ENCODE measurements at regions not wholly inside any gene's neighbourhood (a gene's known extent, or its start where the extent isn't known, plus 50 kb on each side); places are given as distances from the start of the nearest gene placed in this dataset.
"Not testable (repeated sequence)": the region's sequence is repeated elsewhere in the genome, so short reads cannot be mapped to it uniquely, and the experiment has no call there.

DNA sequence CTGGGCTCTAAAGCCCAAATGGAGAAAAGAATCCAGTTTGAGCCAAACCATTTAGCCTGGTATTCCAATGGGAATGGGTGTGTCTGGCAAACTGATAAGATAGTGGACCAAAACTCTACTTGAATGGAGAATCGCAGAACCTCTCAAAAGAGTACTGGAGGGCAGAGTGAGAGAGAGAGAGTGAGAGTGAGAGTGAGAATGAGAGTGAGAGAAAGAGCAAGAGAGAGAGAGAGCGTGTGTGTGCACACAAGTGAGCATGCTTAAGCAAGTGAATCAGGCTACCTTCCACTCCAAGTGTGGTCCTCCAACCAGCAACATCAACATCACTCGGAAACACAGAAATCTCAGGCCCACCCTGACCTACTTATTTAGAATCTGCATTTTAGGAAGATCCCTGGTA lies 58.8 kb downstream of the UQCRFS1 start:
- no peak overlapping the region for H3K9ac ChIP-seq (ENCODE audit: low read depth, low read length)
- no peak overlapping the region for H3K27ac ChIP-seq (ENCODE audit: low read length)
- H3K4me1 ChIP-seq (ENCODE audit: insufficient read depth, low read length): no peaks in the 10 kb centered on the region
- no peak overlapping the region for H3K4me3 ChIP-seq (ENCODE audit: low read length)
- no peaks in the 10 kb centered on the region; the same call in 1 of the 2 replicates for H3K9me3 ChIP-seq (ENCODE audit: insufficient read depth, low read depth, low read length)
- no peaks in the 10 kb centered on the region; the same call in 1 of the 2 replicates for H3K27me3 ChIP-seq (ENCODE audit: insufficient read depth, low read length)
- H3K36me3 ChIP-seq (ENCODE audit: insufficient read depth, low read depth, low read length): no peaks in the 10 kb centered on the region

DNA sequence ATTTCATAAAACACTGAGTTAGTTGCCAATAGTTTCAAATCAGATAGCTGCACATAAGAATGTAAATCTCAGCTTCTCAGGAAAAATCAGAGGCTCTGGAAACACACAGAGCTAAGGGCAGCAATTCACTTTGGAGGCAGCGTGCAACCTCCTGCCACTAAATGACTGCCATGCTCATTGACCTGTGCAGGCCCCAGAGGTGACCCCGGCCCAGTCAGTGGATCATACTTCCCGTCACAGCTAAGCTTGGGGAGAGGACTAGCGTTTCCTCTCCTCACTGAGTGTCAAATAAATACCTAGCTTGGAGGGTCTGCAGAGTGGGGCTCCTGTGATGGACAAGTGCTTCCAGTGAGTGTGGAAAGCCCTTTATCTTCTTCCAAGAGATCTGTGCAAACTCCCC lies 67.2 kb downstream of the UQCRFS1 start:
- Histone ChIP-seq H3K36me3 (ENCODE audit: insufficient read depth, low read depth, low read length) (no peaks in the 10 kb centered on the region), H3K9me3 (ENCODE audit: insufficient read depth, low read depth, low read length) (no peaks in the 10 kb centered on the region; the same call in 1 of the 2 replicates), H3K27me3 (ENCODE audit: insufficient read depth, low read length) (peaks cover 18% of the 10 kb centered on the region), H3K4me1 (ENCODE audit: insufficient read depth, low read length) (no peaks in the 10 kb centered on the region), H3K9ac (ENCODE audit: low read depth, low read length) (no peak overlapping the region), H3K27ac (ENCODE audit: low read length) (no peak overlapping the region), H3K4me3 (ENCODE audit: low read length) (no peak overlapping the region)

DNA sequence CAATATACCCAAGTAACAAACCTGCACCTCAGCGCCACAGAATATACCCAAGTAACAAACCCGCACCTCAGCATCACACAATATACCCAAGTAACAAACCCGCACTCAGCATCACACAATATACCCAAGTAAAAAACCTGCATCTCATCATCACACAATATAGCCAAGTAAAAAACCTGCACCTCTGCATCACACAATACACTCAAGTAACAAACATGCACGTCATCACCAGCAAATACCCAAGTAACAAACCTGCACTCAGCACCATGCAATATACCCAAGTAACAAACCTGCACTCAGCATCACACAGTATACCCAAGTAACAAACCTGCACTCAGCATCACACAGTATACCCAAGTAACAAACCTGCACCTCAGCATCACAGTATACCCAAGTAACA lies 69.8 kb downstream of the UQCRFS1 start:
- Histone ChIP-seq H3K4me3 (ENCODE audit: low read length) (no peak overlapping the region), H3K27me3 (ENCODE audit: insufficient read depth, low read length) (peaks cover 18% of the 10 kb centered on the region), H3K9me3 (ENCODE audit: insufficient read depth, low read depth, low read length) (peaks cover 21% of the 10 kb centered on the region), H3K4me1 (ENCODE audit: insufficient read depth, low read length) (no peaks in the 10 kb centered on the region), H3K27ac (ENCODE audit: low read length) (no peak overlapping the region), H3K36me3 (ENCODE audit: insufficient read depth, low read depth, low read length) (no peaks in the 10 kb centered on the region), H3K9ac (ENCODE audit: low read depth, low read length) (no peak overlapping the region)

DNA sequence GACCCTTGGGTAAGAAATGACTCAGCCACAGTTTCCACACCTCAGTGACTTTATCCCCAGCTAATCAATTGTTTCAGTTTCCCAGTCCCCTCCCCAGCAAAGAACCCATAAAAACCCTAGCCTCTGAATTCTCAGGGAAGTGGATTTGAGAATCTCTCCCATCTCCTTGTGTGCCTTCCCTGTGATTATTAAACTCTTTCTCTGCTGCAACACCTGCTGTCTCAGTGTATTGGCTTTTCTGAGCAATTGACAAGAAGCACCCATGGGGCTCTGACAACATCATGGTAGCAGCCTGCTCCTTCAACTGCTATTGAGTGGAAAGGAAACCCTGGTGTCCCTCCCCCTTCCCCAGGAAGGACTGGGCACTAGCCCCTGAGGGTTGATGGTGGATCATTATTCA lies 73.7 kb downstream of the UQCRFS1 start:
- no peak overlapping the region for H3K9ac ChIP-seq (ENCODE audit: low read depth, low read length)
- H3K4me3 ChIP-seq (ENCODE audit: low read length): no peak overlapping the region
- no peaks in the 10 kb centered on the region for H3K27me3 ChIP-seq (ENCODE audit: insufficient read depth, low read length)
- peaks cover 21% of the 10 kb centered on the region for H3K9me3 ChIP-seq (ENCODE audit: insufficient read depth, low read depth, low read length)
- no peak overlapping the region for H3K27ac ChIP-seq (ENCODE audit: low read length)
- H3K36me3 ChIP-seq (ENCODE audit: insufficient read depth, low read depth, low read length): no peaks in the 10 kb centered on the region
- no peaks in the 10 kb centered on the region for H3K4me1 ChIP-seq (ENCODE audit: insufficient read depth, low read length)

DNA sequence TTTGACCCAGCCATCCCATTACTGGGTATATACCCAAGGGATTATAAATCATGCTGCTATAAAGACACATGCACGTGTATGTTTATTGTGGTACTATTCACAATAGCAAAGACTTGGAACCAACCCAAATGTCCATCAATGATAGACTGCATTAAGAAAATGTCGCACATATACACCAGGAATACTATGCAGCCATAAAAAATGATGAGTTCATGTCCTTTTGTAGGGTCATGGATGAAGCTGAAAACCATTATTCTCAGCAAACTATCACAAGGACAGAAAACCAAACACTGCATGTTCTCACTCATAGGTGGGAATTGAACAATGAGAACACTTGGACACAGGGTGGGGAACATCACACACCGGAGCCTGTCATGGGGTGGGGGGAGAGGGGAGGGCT lies 74.7 kb downstream of the UQCRFS1 start:
- peaks cover 21% of the 10 kb centered on the region for H3K9me3 ChIP-seq (ENCODE audit: insufficient read depth, low read depth, low read length)
- not testable (repeated sequence) for H3K36me3 ChIP-seq (ENCODE audit: insufficient read depth, low read depth, low read length); H3K9ac ChIP-seq (ENCODE audit: low read depth, low read length); H3K4me3 ChIP-seq (ENCODE audit: low read length); H3K4me1 ChIP-seq (ENCODE audit: insufficient read depth, low read length); H3K27me3 ChIP-seq (ENCODE audit: insufficient read depth, low read length); H3K27ac ChIP-seq (ENCODE audit: low read length)

DNA sequence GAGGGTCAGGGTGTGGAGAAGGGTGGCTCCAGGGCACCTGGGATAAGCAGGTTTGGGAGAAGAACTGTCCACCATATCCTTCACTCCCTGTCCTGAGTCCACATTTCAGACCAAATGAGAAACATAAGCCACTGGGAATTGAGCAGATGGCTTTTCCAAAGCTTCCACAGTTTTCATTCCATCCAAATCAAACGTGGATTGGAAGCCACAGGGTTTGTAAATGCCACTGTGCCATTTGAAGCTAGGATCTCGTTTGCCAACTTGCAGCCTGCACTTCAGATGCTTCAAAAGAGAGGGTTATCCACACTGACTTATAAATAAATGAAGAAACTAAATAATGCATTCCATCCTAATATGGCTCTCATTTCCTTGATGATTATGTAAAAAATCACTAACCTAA lies 81.5 kb downstream of the UQCRFS1 start:
- no peak overlapping the region for H3K27ac ChIP-seq (ENCODE audit: low read length)
- no peaks in the 10 kb centered on the region for H3K27me3 ChIP-seq (ENCODE audit: insufficient read depth, low read length)
- no peaks in the 10 kb centered on the region for H3K36me3 ChIP-seq (ENCODE audit: insufficient read depth, low read depth, low read length)
- peaks cover 24% of the 10 kb centered on the region for H3K9me3 ChIP-seq (ENCODE audit: insufficient read depth, low read depth, low read length)
- no peak overlapping the region for H3K4me3 ChIP-seq (ENCODE audit: low read length)
- no peaks in the 10 kb centered on the region for H3K4me1 ChIP-seq (ENCODE audit: insufficient read depth, low read length)
- no peak overlapping the region for H3K9ac ChIP-seq (ENCODE audit: low read depth, low read length)

DNA sequence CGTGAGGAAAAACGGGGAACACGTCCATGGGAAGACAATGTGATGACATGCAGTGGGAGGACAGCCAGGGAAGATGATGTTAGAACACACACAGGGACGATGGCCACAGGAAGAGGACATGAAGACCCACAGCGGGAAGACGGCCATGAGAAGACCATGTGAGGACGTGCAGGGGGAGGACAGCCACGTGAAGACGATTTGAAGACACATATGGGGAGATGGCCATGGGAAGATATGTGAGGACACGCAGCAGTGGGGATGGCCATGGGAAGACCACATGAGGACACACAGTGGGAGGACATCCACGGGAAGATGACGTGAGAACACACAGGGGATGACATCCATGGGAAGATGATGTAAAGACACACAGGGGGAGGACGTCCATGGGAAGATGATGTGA lies 83.8 kb downstream of the UQCRFS1 start:
- no peak overlapping the region for H3K4me3 ChIP-seq (ENCODE audit: low read length)
- H3K27ac ChIP-seq (ENCODE audit: low read length): no peak overlapping the region
- H3K9ac ChIP-seq (ENCODE audit: low read depth, low read length): no peak overlapping the region
- no peaks in the 10 kb centered on the region for H3K27me3 ChIP-seq (ENCODE audit: insufficient read depth, low read length)
- H3K4me1 ChIP-seq (ENCODE audit: insufficient read depth, low read length): no peaks in the 10 kb centered on the region
- no peaks in the 10 kb centered on the region for H3K36me3 ChIP-seq (ENCODE audit: insufficient read depth, low read depth, low read length)
- peaks cover 28% of the 10 kb centered on the region for H3K9me3 ChIP-seq (ENCODE audit: insufficient read depth, low read depth, low read length)

DNA sequence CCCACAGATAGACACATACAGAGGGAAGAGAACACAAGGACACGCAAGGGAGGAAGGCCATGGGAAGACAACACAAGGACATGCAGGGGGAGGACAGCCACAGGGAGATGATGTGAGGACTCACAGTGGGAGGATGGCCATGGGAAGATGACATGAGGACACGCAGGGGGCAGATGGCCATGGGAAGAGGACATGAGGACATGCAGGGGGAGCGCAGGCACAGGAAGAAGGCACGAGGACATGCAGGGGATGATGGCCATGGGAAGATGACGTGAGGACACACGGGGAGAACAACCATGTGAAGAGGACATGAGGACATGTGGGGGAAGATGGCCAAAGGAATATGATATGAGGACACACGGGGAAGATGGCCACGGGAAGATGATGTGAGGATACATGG lies 84.7 kb downstream of the UQCRFS1 start:
- Histone ChIP-seq H3K9me3 (ENCODE audit: insufficient read depth, low read depth, low read length) (peaks cover 30% of the 10 kb centered on the region), H3K9ac (ENCODE audit: low read depth, low read length) (no peak overlapping the region), H3K27me3 (ENCODE audit: insufficient read depth, low read length) (no peaks in the 10 kb centered on the region), H3K4me3 (ENCODE audit: low read length) (no peak overlapping the region), H3K36me3 (ENCODE audit: insufficient read depth, low read depth, low read length) (no peaks in the 10 kb centered on the region), H3K4me1 (ENCODE audit: insufficient read depth, low read length) (no peaks in the 10 kb centered on the region), H3K27ac (ENCODE audit: low read length) (no peak overlapping the region)

DNA sequence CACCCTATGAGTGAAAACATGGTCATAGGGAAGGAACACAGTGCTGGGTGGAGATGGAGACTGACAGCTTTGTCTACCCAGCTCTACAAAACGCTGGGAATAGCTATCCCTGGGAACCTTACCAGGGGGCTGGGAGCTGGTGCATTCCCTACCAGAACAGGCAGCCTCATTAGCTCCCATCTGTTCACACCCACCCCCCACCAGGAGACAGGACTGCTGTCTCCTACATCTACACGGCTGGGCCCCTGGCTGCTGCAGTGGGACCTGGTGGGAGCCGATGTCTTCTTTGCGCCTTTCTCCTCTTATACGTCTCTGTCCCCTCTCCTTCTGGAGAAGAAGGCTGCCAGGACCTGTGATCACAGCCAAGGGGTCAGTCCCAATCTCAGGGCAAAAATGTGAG lies 90.8 kb downstream of the UQCRFS1 start:
- no peaks in the 10 kb centered on the region; the same call in 1 of the 2 replicates for H3K27me3 ChIP-seq (ENCODE audit: insufficient read depth, low read length)
- no peaks in the 10 kb centered on the region for H3K4me1 ChIP-seq (ENCODE audit: insufficient read depth, low read length)
- no peak overlapping the region for H3K4me3 ChIP-seq (ENCODE audit: low read length)
- H3K9ac ChIP-seq (ENCODE audit: low read depth, low read length): no peak overlapping the region
- H3K36me3 ChIP-seq (ENCODE audit: insufficient read depth, low read depth, low read length): no peaks in the 10 kb centered on the region
- H3K9me3 ChIP-seq (ENCODE audit: insufficient read depth, low read depth, low read length): peaks cover 6% of the 10 kb centered on the region; the same call in 1 of the 2 replicates
- H3K27ac ChIP-seq (ENCODE audit: low read length): no peak overlapping the region

DNA sequence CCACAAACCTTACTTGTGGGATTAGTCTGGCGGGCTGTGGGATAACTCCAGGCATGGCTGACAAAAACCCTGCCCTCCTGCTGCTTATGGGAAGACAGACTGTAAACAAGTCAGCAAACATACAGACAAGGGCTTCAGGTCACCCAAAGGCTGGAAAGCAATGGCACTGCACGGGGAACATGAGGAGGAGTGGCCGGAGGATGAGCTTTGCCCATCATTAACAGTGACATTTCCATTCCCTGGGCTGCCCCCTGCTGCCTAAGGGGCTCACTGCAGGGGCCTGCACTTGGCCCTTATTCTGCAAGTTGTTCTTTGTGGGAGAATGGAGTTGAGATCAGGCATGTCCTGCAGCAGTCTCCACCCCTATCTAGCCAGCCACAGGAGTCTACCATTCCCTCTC lies 91.3 kb downstream of the UQCRFS1 start:
- Histone ChIP-seq H3K4me1 (ENCODE audit: insufficient read depth, low read length) (no peaks in the 10 kb centered on the region), H3K9ac (ENCODE audit: low read depth, low read length) (no peak overlapping the region), H3K9me3 (ENCODE audit: insufficient read depth, low read depth, low read length) (peaks cover 6% of the 10 kb centered on the region; the same call in 1 of the 2 replicates), H3K27ac (ENCODE audit: low read length) (no peak overlapping the region), H3K36me3 (ENCODE audit: insufficient read depth, low read depth, low read length) (no peaks in the 10 kb centered on the region), H3K4me3 (ENCODE audit: low read length) (no peak overlapping the region), H3K27me3 (ENCODE audit: insufficient read depth, low read length) (no peaks in the 10 kb centered on the region; the same call in 1 of the 2 replicates)

DNA sequence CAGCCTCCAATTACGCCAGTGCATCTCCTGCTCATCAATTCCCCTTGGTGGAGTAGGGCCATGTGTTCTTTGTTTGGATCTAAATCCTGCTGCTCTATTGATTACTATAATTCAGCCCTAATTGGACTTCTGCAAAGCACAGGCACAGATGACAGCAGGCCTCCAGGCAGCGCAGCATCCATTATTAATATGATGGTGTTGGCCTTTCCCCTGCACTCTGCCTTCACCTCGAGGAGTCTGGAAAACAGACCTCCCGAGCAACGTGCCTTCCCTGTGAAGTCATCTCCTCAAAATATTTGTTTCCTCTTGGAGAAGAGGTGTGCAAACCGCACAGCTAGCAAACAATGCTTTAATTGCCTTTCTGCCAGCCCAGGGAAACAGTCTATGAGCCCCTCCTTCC lies 92.5 kb downstream of the UQCRFS1 start:
- no peaks in the 10 kb centered on the region; the same call in 1 of the 2 replicates for H3K27me3 ChIP-seq (ENCODE audit: insufficient read depth, low read length)

DNA sequence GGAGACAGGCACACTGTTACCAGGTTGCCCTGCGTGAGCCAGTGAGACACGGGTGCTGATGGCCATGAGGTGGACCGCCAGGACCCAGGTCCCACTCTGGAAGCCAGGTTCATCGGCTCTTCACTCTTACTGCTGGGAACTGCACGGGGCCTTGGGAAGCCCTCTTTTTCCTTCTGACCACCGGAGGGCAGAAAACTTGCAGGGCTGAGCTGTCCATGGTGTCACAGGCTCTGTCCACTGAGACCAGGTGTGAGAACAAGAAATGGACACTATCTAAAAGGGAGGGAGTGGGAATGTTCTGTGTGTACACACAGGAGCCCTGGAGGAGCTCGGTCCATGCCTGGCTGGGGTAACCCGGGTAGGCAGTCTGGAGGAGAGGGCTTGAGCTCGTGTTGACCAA lies 93.4 kb downstream of the UQCRFS1 start:
- Histone ChIP-seq H3K9ac (ENCODE audit: low read depth, low read length) (no peak overlapping the region), H3K36me3 (ENCODE audit: insufficient read depth, low read depth, low read length) (no peaks in the 10 kb centered on the region), H3K4me1 (ENCODE audit: insufficient read depth, low read length) (no peaks in the 10 kb centered on the region), H3K4me3 (ENCODE audit: low read length) (no peak overlapping the region), H3K9me3 (ENCODE audit: insufficient read depth, low read depth, low read length) (peaks cover 6% of the 10 kb centered on the region; the same call in 1 of the 2 replicates), H3K27ac (ENCODE audit: low read length) (no peak overlapping the region), H3K27me3 (ENCODE audit: insufficient read depth, low read length) (no peaks in the 10 kb centered on the region; the same call in 1 of the 2 replicates)

More for the DNA sequence above, 92.5 kb downstream of the UQCRFS1 start:
- no peak overlapping the region for H3K4me3 ChIP-seq (ENCODE audit: low read length)
- no peak overlapping the region for H3K9ac ChIP-seq (ENCODE audit: low read depth, low read length)
- H3K36me3 ChIP-seq (ENCODE audit: insufficient read depth, low read depth, low read length): no peaks in the 10 kb centered on the region
- no peaks in the 10 kb centered on the region for H3K4me1 ChIP-seq (ENCODE audit: insufficient read depth, low read length)
- peaks cover 6% of the 10 kb centered on the region; the same call in 1 of the 2 replicates for H3K9me3 ChIP-seq (ENCODE audit: insufficient read depth, low read depth, low read length)
- no peak overlapping the region for H3K27ac ChIP-seq (ENCODE audit: low read length)
